Vagina (tissue), 2 donors: ENCODE measurements at regions not wholly inside any gene's neighbourhood (a gene's known extent, or its start where the extent isn't known, plus 50 kb on each side); places are given as distances from the start of the nearest gene placed in this dataset.
A peak's percentile ranks its signal among the peaks of the same experiment; 100 is the strongest.

ENCODE experiments used
- DNase-seq, 2 donors: peaks; one replicate each; pipeline ENCODE4 v3.0.0-alpha.2; 2017; ENCODE audit errors: extremely low spot score in 2 of 2
- H3K27ac ChIP-seq: fragments of 200-600 bp; sonication (generic); one replicate; pipeline ENCODE4 v1.5.1; 2019
- H3K27me3 ChIP-seq: fragments of 200-600 bp; sonication (generic); one replicate; pipeline ENCODE4 v1.5.1; 2019
- H3K36me3 ChIP-seq, 2 donors: fragments of 200-600 bp; sonication (generic); one replicate each; pipeline ENCODE4 v1.5.1; 2017 to 2019
- H3K4me1 ChIP-seq: fragments of 200-600 bp; sonication (generic); one replicate; pipeline ENCODE4 v1.5.1; 2019
- H3K4me3 ChIP-seq, 2 donors: fragments of 200-600 bp; sonication (generic); 1 replicate in 1 of 2; 2 replicates in 1 of 2; pipeline ENCODE4 v1.5.1; 2016 to 2019
- H3K9me3 ChIP-seq: fragments of 200-600 bp; sonication (generic); one replicate; pipeline ENCODE4 v1.5.1; 2019
- POLR2A ChIP-seq, 2 donors: fragments of 450-650 bp; IDR thresholded peaks; one replicate each; pipeline ENCODE4 v1.6.1; 2017; ENCODE audit warnings: antibody characterized with exemption in 2 of 2, mild to moderate bottlenecking in 2 of 2, moderate library complexity in 2 of 2
- POLR2AphosphoS5 ChIP-seq, 2 donors: sonication (generic); formaldehyde crosslinking; IDR thresholded peaks; one replicate each; pipeline ENCODE4 v1.9.0; 2017; ENCODE audit warnings: antibody characterized with exemption in 2 of 2, mild to moderate bottlenecking in 2 of 2, low read depth in 1 of 2; ENCODE audit not compliant: insufficient read depth in 1 of 2
- intact Hi-C: fragments of 100-400 bp; cut with DNase I; formaldehyde crosslinking; loops from one replicate; pipeline ENCODE4 v1.15.1; 2023
- TF ChIP-seq, protein P1 (sequence below), 3 experiments: fragments of 450-650 bp in 2 of 3; fragments of 200-600 bp in 1 of 3; sonication (generic) in 1 of 3; IDR thresholded peaks; one replicate each; pipeline ENCODE4 v1.5.1; 2017 to 2019; ENCODE audit warnings: antibody characterized with exemption in 3 of 3, mild to moderate bottlenecking in 2 of 3, moderate library complexity in 2 of 3

DNA sequence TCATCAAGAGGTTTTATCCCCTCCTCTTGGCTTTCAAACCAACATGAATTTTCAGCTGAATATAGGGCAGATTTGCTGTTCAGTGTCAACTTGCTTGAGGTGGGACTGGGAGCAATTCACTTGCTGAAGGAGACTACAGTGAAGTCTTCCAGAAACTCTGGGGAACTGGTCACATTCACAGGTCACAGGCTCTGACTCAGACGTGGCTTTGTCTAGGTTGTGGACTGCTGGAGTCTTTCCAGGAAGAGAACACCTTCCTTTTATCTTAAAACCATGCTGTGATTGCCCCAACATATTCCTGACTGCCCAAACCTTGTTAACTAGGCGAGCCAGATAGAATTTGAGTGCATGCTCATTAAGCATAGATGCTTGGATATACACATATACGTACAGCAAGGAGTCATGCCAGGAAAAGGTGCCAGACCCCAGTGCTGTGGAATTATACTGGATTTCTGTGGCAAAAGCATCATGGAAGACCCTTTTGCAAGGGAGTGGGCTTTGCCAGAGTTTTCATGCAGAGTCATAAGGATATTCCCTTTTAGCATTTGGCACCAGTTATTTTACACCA lies 399.1 kb upstream of the TBL1XR1 start:
- intact Hi-C loops: no loop called here
- no peaks in the 10 kb centered on the region for H3K36me3 ChIP-seq
- peaks cover 76% of the 10 kb centered on the region for H3K4me1 ChIP-seq
- TF ChIP-seq POLR2AphosphoS5 (IDR thresholded peaks at IDR 0.05; ENCODE audit: insufficient read depth in 1 of 2, low read depth in 1 of 2) (no peak), POLR2A (IDR thresholded peaks at IDR 0.05) (no peak)
- TF ChIP-seq, protein P1, sequence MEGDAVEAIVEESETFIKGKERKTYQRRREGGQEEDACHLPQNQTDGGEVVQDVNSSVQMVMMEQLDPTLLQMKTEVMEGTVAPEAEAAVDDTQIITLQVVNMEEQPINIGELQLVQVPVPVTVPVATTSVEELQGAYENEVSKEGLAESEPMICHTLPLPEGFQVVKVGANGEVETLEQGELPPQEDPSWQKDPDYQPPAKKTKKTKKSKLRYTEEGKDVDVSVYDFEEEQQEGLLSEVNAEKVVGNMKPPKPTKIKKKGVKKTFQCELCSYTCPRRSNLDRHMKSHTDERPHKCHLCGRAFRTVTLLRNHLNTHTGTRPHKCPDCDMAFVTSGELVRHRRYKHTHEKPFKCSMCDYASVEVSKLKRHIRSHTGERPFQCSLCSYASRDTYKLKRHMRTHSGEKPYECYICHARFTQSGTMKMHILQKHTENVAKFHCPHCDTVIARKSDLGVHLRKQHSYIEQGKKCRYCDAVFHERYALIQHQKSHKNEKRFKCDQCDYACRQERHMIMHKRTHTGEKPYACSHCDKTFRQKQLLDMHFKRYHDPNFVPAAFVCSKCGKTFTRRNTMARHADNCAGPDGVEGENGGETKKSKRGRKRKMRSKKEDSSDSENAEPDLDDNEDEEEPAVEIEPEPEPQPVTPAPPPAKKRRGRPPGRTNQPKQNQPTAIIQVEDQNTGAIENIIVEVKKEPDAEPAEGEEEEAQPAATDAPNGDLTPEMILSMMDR (IDR thresholded peaks at IDR 0.05): no peak
- H3K9me3 ChIP-seq: no peaks in the 10 kb centered on the region
- H3K27me3 ChIP-seq: no peaks in the 10 kb centered on the region
- H3K4me3 ChIP-seq: no peak overlapping the region
- DNase-seq: no peak
- peak overlapping the region; percentile 9 for H3K27ac ChIP-seq

DNA sequence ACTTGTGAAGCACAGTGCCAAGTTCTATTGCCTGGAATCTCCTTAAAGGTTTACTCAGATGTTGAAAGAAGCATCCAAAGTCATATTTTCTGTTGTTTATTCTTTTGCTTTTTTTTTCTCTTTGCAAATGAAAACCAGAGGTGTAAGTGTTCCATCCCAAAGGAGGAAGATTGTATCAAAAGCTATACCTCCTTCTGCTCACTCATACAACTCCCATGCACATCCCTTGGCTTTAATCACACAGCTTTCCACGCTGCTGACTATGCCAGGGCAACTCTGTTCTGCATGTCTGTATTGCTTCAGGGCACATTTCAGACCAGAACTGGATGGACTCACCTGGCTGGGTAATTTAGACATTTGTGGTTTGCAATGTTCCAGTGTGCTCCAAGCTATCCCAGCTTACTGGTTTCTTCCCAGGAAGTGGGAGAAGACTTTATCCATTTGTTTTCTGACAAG lies 399.6 kb upstream of the TBL1XR1 start:
- Histone ChIP-seq H3K27me3 (no peaks in the 10 kb centered on the region), H3K4me3 (no peak overlapping the region), H3K36me3 (no peaks in the 10 kb centered on the region), H3K9me3 (no peaks in the 10 kb centered on the region), H3K27ac (peak overlapping the region; percentile 66), H3K4me1 (peaks cover 71% of the 10 kb centered on the region)
- DNase-seq: no peak
- TF ChIP-seq, protein P1 (IDR thresholded peaks at IDR 0.05): no peak
- TF ChIP-seq POLR2A (IDR thresholded peaks at IDR 0.05): no peak
- intact Hi-C loops: no loop called here

DNA sequence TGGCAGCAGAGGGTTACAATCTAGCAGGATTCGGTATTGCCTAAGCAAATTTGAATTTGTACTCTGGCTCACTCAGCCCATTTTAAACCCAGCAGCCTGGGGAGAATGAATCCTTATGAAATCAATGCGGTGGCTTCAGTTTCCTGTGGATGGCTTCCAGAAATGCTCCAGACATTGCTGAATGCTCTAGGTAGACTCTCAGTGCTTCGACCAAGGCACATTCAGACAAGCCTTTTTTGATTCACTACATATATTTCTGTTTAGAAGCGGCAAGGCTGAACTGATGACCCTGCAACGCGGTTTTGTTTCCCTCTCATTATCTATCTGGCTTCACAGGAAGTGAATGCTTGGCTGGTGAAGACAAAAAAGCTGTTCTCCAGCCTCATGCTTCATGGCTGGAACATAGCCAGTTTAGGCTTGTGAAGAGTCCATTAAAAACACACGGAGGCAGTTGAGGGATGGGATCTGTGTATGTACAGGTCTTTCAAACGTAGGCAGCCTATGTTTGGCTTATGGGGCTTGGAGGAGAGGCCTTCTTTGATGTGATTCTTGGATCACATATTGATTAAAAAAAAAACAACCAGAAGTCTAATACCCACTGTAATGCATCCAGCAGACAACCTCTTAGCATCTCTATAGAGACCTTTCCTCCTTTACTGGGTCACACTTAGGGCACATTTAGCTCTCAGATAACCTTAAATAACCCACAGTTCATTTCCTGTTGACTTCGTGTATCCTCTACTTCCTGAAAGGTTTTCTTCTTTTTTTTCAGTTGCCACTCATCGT lies 400.2 kb upstream of the TBL1XR1 start:
- intact Hi-C loops: no loop called here

DNA sequence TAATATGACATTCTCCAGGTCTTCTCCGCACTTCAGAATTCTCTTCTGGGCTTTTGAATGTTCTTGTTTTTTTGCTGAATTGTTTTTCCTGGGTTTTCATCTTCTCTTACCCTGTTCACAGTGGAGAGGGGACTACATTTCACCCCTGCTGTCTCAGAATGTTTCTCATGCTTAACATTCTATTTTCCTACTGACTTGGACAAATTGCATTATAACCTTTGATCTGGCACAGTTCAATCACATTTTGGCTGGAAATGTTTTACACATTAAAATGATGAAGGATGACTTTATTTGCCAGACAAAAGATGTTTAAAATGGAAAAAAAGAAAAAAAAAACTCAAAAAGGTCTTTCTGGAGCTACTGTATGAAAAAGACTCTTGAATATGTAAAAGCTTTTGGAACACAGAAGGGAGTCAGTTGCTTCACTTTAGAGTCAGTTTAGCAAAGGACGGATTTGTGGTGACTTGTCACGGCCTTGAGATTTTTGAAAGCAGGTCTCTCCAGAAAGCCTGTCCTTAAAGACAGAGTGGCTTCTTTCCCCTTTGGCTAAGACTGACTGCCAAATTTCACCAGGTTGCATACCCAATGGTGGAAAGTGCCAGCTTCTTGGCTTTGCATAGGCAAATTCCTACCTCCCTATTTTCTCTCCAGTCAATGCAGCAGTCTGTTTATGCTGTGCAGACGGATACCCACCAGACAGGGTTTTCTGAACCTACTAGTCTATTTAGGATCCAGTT lies 401.0 kb upstream of the TBL1XR1 start:
- Histone ChIP-seq H3K27me3 (no peaks in the 10 kb centered on the region), H3K36me3 (no peaks in the 10 kb centered on the region), H3K4me1 (peaks cover 67% of the 10 kb centered on the region), H3K4me3 (no peak overlapping the region), H3K9me3 (no peaks in the 10 kb centered on the region), H3K27ac (peak overlapping the region; percentile 66)
- no peak for DNase-seq
- intact Hi-C loops: no loop called here
- TF ChIP-seq POLR2A (IDR thresholded peaks at IDR 0.05): no peak

More for the DNA sequence above, 400.2 kb upstream of the TBL1XR1 start:
- H3K27ac ChIP-seq: peak overlapping the region; percentile 66
- H3K4me1 ChIP-seq: peaks cover 67% of the 10 kb centered on the region
- no peak overlapping the region for H3K4me3 ChIP-seq
- no peaks in the 10 kb centered on the region for H3K9me3 ChIP-seq
- H3K36me3 ChIP-seq: no peaks in the 10 kb centered on the region
- H3K27me3 ChIP-seq: no peaks in the 10 kb centered on the region
- DNase-seq: no peak
- no peak for TF ChIP-seq POLR2A (IDR thresholded peaks at IDR 0.05)
- TF ChIP-seq, protein P1 (IDR thresholded peaks at IDR 0.05): no peak
- peak in 1 of 2 donors; percentile 7 for TF ChIP-seq POLR2AphosphoS5 (IDR thresholded peaks at IDR 0.05; ENCODE audit: insufficient read depth in 1 of 2, low read depth in 1 of 2)

DNA sequence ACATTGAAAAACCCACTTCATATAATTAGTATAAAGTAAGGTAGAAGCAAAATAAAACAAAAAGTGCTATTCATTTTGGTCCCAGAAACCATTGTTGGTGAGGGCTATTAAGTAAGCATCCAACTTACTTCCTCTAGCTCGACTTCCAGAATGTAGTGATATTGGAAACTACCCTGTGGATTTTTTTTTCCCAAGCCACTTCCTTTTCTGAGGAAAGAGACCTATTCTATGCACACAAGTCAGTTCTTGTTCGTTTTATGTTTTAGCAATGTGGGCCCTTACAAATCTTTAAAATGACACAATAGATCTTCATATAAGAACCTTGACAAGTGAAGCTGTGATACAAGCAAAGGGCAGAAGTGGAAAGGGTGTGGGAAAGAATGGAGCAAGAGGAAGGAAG lies 402.0 kb upstream of the TBL1XR1 start:
- intact Hi-C loops: no loop called here
- peaks cover 68% of the 10 kb centered on the region for H3K4me1 ChIP-seq

More for the DNA sequence above, 402.0 kb upstream of the TBL1XR1 start:
- Histone ChIP-seq H3K27ac (no peak overlapping the region), H3K9me3 (no peaks in the 10 kb centered on the region), H3K27me3 (no peaks in the 10 kb centered on the region), H3K36me3 (no peaks in the 10 kb centered on the region), H3K4me3 (no peak overlapping the region)
- DNase-seq: no peak
- TF ChIP-seq POLR2AphosphoS5 (IDR thresholded peaks at IDR 0.05; ENCODE audit: insufficient read depth in 1 of 2, low read depth in 1 of 2) (no peak), POLR2A (IDR thresholded peaks at IDR 0.05) (no peak)
- TF ChIP-seq, protein P1 (IDR thresholded peaks at IDR 0.05): no peak
